ENCODE measurements at regions not wholly inside any gene's neighbourhood (a gene's known extent, or its start where the extent isn't known, plus 50 kb on each side); places are given as distances from the start of the nearest gene placed in this dataset.

GRCh38 chr2:22683914-22684313 lies 701.1 kb upstream of the KLHL29 start:
- Histone ChIP-seq H3K4me3 (no peak overlapping the region), H3K27ac (no peak overlapping the region), H3K27me3 (no peaks in the 10 kb centered on the region), H3K36me3 (no peaks in the 10 kb centered on the region), H3K4me1 (no peaks in the 10 kb centered on the region), H3K9me3 (no peaks in the 10 kb centered on the region)
- WGBS, 5 donors = 24 to 58% (median 32%) methylated on average over 1 of the region's 1 CpG
- DNase-seq = no peak
- TF ChIP-seq POLR2A (IDR thresholded peaks at IDR 0.05) (no peak), EP300 (IDR thresholded peaks at IDR 0.05) (no peak), POLR2AphosphoS5 (IDR thresholded peaks at IDR 0.05) (no peak), CTCF (IDR thresholded peaks at IDR 0.05) (no peak)
- intact Hi-C loops (cut with DNase I; ENCODE audit: low total_unique reads) = no loop called here

- intact Hi-C loops (cut with DNase I; ENCODE audit: low total_unique reads) = no loop called here
- Histone ChIP-seq H3K9me3 (no peaks in the 10 kb centered on the region), H3K4me1 (no peaks in the 10 kb centered on the region), H3K4me3 (no peak overlapping the region), H3K27ac (no peak overlapping the region), H3K36me3 (no peaks in the 10 kb centered on the region), H3K27me3 (no peaks in the 10 kb centered on the region)
- DNase-seq = no peak
- TF ChIP-seq EP300 (IDR thresholded peaks at IDR 0.05) = no peak
- TF ChIP-seq CTCF (IDR thresholded peaks at IDR 0.05) = no peak
- TF ChIP-seq POLR2A (IDR thresholded peaks at IDR 0.05) = no peak
- no peak for TF ChIP-seq POLR2AphosphoS5 (IDR thresholded peaks at IDR 0.05)
- 65 to 88% (median 79%) methylated on average over 1 of the region's 1 CpG for WGBS, 5 donors
Observed at GRCh38 chr2:22690096-22690495, 694.9 kb upstream of the KLHL29 start.

DNA sequence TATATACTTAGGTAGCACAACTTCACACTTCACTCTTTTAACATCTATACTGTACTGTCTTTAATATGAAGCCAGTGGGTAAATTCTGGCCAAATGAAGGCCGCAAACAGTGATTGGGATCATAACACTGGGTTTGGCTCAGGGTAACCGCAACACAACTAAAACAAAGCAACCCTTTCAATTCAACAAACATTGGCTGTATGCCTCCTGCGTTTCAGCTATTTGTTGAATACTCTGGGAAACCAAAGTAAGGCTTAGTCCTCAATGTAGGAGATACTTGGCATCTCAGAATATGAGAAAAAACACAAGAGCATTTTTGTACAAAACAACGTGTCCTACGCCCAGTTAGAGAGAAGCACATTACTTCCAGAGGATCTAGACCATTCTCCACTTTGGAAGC lies 693.3 kb upstream of the KLHL29 start:
- no peak overlapping the region for H3K4me3 ChIP-seq
- H3K27me3 ChIP-seq = no peaks in the 10 kb centered on the region
- no peaks in the 10 kb centered on the region for H3K4me1 ChIP-seq
- intact Hi-C loops (cut with DNase I; ENCODE audit: low total_unique reads) = no loop called here
- H3K9me3 ChIP-seq = no peaks in the 10 kb centered on the region
- no peaks in the 10 kb centered on the region for H3K36me3 ChIP-seq
- H3K27ac ChIP-seq = no peak overlapping the region
- DNase-seq = no peak
- TF ChIP-seq CTCF (IDR thresholded peaks at IDR 0.05) = no peak
- no peak for TF ChIP-seq POLR2AphosphoS5 (IDR thresholded peaks at IDR 0.05)
- TF ChIP-seq EP300 (IDR thresholded peaks at IDR 0.05) = no peak
- no peak for TF ChIP-seq POLR2A (IDR thresholded peaks at IDR 0.05)
- WGBS, 5 donors = 62 to 74% (median 67%) methylated on average over 5 of the region's 5 CpGs

GRCh38 chr2:22692746-22693145 lies 692.2 kb upstream of the KLHL29 start:
- intact Hi-C loops (cut with DNase I; ENCODE audit: low total_unique reads) = no loop called here
- no peak for DNase-seq
- WGBS, 5 donors = 53 to 75% (median 66%) methylated on average over 2 of the region's 2 CpGs
- no peaks in the 10 kb centered on the region for H3K9me3 ChIP-seq
- no peaks in the 10 kb centered on the region for H3K27me3 ChIP-seq
- no peaks in the 10 kb centered on the region for H3K36me3 ChIP-seq
- H3K4me3 ChIP-seq = no peak overlapping the region
- H3K4me1 ChIP-seq = no peaks in the 10 kb centered on the region
- no peak overlapping the region for H3K27ac ChIP-seq
- TF ChIP-seq POLR2AphosphoS5 (IDR thresholded peaks at IDR 0.05) = no peak
- no peak for TF ChIP-seq POLR2A (IDR thresholded peaks at IDR 0.05)
- no peak for TF ChIP-seq EP300 (IDR thresholded peaks at IDR 0.05)
- no peak for TF ChIP-seq CTCF (IDR thresholded peaks at IDR 0.05)
